ENCODE measurements at regions not wholly inside any gene's neighbourhood (a gene's known extent, or its start where the extent isn't known, plus 50 kb on each side); places are given as distances from the start of the nearest gene placed in this dataset.

DNA sequence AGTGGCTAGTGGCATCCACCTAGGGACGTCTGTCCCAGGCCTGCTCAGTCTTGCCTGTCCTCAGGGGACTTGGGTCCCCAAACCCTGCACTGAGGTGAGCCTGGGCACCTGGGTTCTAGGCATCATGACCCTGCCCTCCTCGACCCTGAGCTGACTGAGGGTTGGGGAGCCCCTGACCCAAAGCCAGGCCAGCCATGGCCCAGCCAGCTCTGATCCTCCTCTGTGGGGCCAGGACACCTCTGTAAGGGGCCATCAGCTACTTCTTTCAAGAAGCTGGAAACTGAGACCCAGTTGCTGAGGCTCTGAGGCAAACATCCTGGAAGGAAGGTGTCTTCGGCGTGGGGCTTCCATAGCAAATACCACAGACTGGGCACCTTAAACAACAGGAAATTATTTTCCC lies 329.3 kb downstream of the QKI start:
- Histone ChIP-seq H3K4me3 (ENCODE audit: insufficient read depth, low read depth, low read length) (no peak overlapping the region), H4K20me1 (ENCODE audit: insufficient read depth, low read length) (no peaks in the 10 kb centered on the region), H3K4me1 (ENCODE audit: insufficient read depth, low read length) (peaks cover 14% of the 10 kb centered on the region), H3K27ac (ENCODE audit: low read depth, low read length) (no peak overlapping the region), H3K79me2 (ENCODE audit: insufficient read depth, low read length) (no peaks in the 10 kb centered on the region), H3K9ac (ENCODE audit: low read length) (no peak overlapping the region), H3K36me3 (ENCODE audit: insufficient read depth, low read length) (no peaks in the 10 kb centered on the region), H3K4me2 (ENCODE audit: low read length) (no peak overlapping the region), H3K27me3 (ENCODE audit: insufficient read depth, low read length) (peaks cover 7% of the 10 kb centered on the region), H3K9me3 (ENCODE audit: insufficient read depth, low read depth, low read length) (no peaks in the 10 kb centered on the region), H2AFZ (ENCODE audit: low read depth, low read length) (no peak overlapping the region)
- H3K4me1 Mint-ChIP-seq (ENCODE audit: low read depth, unreplicated experiment) = peaks cover 26% of the 10 kb centered on the region
- TF ChIP-seq, protein P1, sequence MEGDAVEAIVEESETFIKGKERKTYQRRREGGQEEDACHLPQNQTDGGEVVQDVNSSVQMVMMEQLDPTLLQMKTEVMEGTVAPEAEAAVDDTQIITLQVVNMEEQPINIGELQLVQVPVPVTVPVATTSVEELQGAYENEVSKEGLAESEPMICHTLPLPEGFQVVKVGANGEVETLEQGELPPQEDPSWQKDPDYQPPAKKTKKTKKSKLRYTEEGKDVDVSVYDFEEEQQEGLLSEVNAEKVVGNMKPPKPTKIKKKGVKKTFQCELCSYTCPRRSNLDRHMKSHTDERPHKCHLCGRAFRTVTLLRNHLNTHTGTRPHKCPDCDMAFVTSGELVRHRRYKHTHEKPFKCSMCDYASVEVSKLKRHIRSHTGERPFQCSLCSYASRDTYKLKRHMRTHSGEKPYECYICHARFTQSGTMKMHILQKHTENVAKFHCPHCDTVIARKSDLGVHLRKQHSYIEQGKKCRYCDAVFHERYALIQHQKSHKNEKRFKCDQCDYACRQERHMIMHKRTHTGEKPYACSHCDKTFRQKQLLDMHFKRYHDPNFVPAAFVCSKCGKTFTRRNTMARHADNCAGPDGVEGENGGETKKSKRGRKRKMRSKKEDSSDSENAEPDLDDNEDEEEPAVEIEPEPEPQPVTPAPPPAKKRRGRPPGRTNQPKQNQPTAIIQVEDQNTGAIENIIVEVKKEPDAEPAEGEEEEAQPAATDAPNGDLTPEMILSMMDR (IDR thresholded peaks at IDR 0.05; ENCODE audit: insufficient read depth, low read depth, low read length) = no peak
- TF ChIP-seq EZH2 (IDR thresholded peaks at IDR 0.05; ENCODE audit: insufficient read depth, low read length) = no peak
- H3K9me3 Mint-ChIP-seq (ENCODE audit: unreplicated experiment) = no peaks in the 10 kb centered on the region
- no peak overlapping the region for H3K27ac Mint-ChIP-seq (ENCODE audit: unreplicated experiment)
- DNase-seq (ENCODE audit: low read depth) (no peak), FAIRE-seq (no peak)
- no peak overlapping the region for H3K4me3 Mint-ChIP-seq (ENCODE audit: unreplicated experiment)
- no peaks in the 10 kb centered on the region for H3K36me3 Mint-ChIP-seq (ENCODE audit: low read depth, unreplicated experiment)
- peaks cover 3% of the 10 kb centered on the region for H3K27me3 Mint-ChIP-seq (ENCODE audit: low read depth, unreplicated experiment)

- DNase-seq (ENCODE audit: low read depth) = no peak
- Mint-ChIP-seq H3K9me3 (ENCODE audit: unreplicated experiment) (peaks cover 3% of the 10 kb centered on the region), H3K27me3 (ENCODE audit: low read depth, unreplicated experiment) (peaks cover 3% of the 10 kb centered on the region), H3K27ac (ENCODE audit: unreplicated experiment) (no peak overlapping the region), H3K4me3 (ENCODE audit: unreplicated experiment) (no peak overlapping the region), H3K36me3 (ENCODE audit: low read depth, unreplicated experiment) (no peaks in the 10 kb centered on the region), H3K4me1 (ENCODE audit: low read depth, unreplicated experiment) (peaks cover 25% of the 10 kb centered on the region)
- no peak for FAIRE-seq
- no peaks in the 10 kb centered on the region for H4K20me1 ChIP-seq (ENCODE audit: insufficient read depth, low read length)
- TF ChIP-seq, protein P1 (IDR thresholded peaks at IDR 0.05; ENCODE audit: insufficient read depth, low read depth, low read length) = no peak
- no peak for TF ChIP-seq EZH2 (IDR thresholded peaks at IDR 0.05; ENCODE audit: insufficient read depth, low read length)
- no peak overlapping the region for H3K9ac ChIP-seq (ENCODE audit: low read length)
- H3K36me3 ChIP-seq (ENCODE audit: insufficient read depth, low read length) = no peaks in the 10 kb centered on the region
- H3K27ac ChIP-seq (ENCODE audit: low read depth, low read length) = no peak overlapping the region
- no peaks in the 10 kb centered on the region for H3K79me2 ChIP-seq (ENCODE audit: insufficient read depth, low read length)
- no peak overlapping the region for H2AFZ ChIP-seq (ENCODE audit: low read depth, low read length)
- no peaks in the 10 kb centered on the region for H3K9me3 ChIP-seq (ENCODE audit: insufficient read depth, low read depth, low read length)
- no peak overlapping the region for H3K4me3 ChIP-seq (ENCODE audit: insufficient read depth, low read depth, low read length)
- peaks cover 14% of the 10 kb centered on the region for H3K4me1 ChIP-seq (ENCODE audit: insufficient read depth, low read length)
- no peak overlapping the region for H3K4me2 ChIP-seq (ENCODE audit: low read length)
- peaks cover 2% of the 10 kb centered on the region for H3K27me3 ChIP-seq (ENCODE audit: insufficient read depth, low read length)
These were observed 327.3 kb downstream of the QKI start for GRCh38 chr6:163741743-163742363.

GRCh38 chr6:163741342-163741741 lies 326.8 kb downstream of the QKI start:
- H4K20me1 ChIP-seq (ENCODE audit: insufficient read depth, low read length) = no peaks in the 10 kb centered on the region
- no peak overlapping the region for H3K4me3 Mint-ChIP-seq (ENCODE audit: unreplicated experiment)
- H2AFZ ChIP-seq (ENCODE audit: low read depth, low read length) = no peak overlapping the region
- no peak overlapping the region for H3K4me2 ChIP-seq (ENCODE audit: low read length)
- peaks cover 4% of the 10 kb centered on the region for H3K27me3 Mint-ChIP-seq (ENCODE audit: low read depth, unreplicated experiment)
- H3K27ac ChIP-seq (ENCODE audit: low read depth, low read length) = no peak overlapping the region
- FAIRE-seq (no peak), DNase-seq (ENCODE audit: low read depth) (no peak)
- peaks cover 2% of the 10 kb centered on the region for H3K27me3 ChIP-seq (ENCODE audit: insufficient read depth, low read length)
- TF ChIP-seq, protein P1 (IDR thresholded peaks at IDR 0.05; ENCODE audit: insufficient read depth, low read depth, low read length) = no peak
- no peak for TF ChIP-seq EZH2 (IDR thresholded peaks at IDR 0.05; ENCODE audit: insufficient read depth, low read length)
- peaks cover 13% of the 10 kb centered on the region for H3K4me1 ChIP-seq (ENCODE audit: insufficient read depth, low read length)
- H3K79me2 ChIP-seq (ENCODE audit: insufficient read depth, low read length) = no peaks in the 10 kb centered on the region
- no peaks in the 10 kb centered on the region for H3K36me3 ChIP-seq (ENCODE audit: insufficient read depth, low read length)
- no peaks in the 10 kb centered on the region for H3K9me3 ChIP-seq (ENCODE audit: insufficient read depth, low read depth, low read length)
- H3K9ac ChIP-seq (ENCODE audit: low read length) = no peak overlapping the region
- peaks cover 3% of the 10 kb centered on the region for H3K9me3 Mint-ChIP-seq (ENCODE audit: unreplicated experiment)
- H3K4me3 ChIP-seq (ENCODE audit: insufficient read depth, low read depth, low read length) = no peak overlapping the region
- H3K27ac Mint-ChIP-seq (ENCODE audit: unreplicated experiment) = no peak overlapping the region
- peaks cover 22% of the 10 kb centered on the region for H3K4me1 Mint-ChIP-seq (ENCODE audit: low read depth, unreplicated experiment)
- H3K36me3 Mint-ChIP-seq (ENCODE audit: low read depth, unreplicated experiment) = no peaks in the 10 kb centered on the region
